ENCODE measurements at regions not wholly inside any gene's neighbourhood (a gene's known extent, or its start where the extent isn't known, plus 50 kb on each side); places are given as distances from the start of the nearest gene placed in this dataset.

DNA sequence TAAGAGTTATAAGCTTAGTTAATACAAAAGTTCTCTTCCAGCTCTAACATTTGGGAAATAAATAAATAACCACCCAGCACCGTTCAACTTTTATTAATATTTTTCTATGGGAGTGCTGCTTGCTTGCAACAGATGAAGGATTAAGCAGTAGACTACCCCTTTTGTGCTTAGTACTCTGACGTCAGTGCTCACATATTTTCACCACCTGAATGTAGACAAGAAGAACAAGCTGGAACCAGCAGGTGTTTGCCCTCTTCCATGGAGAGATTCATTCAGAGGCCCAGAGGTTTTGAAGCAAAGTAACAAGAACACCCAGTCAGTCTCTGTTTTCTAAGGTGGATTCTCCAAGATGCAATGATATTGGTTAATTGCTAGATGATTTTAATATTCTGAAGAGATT is 307.1 kb upstream of the PIK3C3 start:
- no peaks in the 10 kb centered on the region for H3K9me3 ChIP-seq
- DNase-seq, result no peak
- no peaks in the 10 kb centered on the region for H3K4me1 ChIP-seq
- no peaks in the 10 kb centered on the region for H3K27me3 ChIP-seq
- no peaks in the 10 kb centered on the region for H3K36me3 ChIP-seq
- no peak overlapping the region for H3K27ac ChIP-seq
- TF ChIP-seq POLR2A (IDR thresholded peaks at IDR 0.05), result no peak
- TF ChIP-seq, protein P1, sequence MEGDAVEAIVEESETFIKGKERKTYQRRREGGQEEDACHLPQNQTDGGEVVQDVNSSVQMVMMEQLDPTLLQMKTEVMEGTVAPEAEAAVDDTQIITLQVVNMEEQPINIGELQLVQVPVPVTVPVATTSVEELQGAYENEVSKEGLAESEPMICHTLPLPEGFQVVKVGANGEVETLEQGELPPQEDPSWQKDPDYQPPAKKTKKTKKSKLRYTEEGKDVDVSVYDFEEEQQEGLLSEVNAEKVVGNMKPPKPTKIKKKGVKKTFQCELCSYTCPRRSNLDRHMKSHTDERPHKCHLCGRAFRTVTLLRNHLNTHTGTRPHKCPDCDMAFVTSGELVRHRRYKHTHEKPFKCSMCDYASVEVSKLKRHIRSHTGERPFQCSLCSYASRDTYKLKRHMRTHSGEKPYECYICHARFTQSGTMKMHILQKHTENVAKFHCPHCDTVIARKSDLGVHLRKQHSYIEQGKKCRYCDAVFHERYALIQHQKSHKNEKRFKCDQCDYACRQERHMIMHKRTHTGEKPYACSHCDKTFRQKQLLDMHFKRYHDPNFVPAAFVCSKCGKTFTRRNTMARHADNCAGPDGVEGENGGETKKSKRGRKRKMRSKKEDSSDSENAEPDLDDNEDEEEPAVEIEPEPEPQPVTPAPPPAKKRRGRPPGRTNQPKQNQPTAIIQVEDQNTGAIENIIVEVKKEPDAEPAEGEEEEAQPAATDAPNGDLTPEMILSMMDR (IDR thresholded peaks at IDR 0.05), result no peak
- H3K4me3 ChIP-seq, result no peak overlapping the region

DNA sequence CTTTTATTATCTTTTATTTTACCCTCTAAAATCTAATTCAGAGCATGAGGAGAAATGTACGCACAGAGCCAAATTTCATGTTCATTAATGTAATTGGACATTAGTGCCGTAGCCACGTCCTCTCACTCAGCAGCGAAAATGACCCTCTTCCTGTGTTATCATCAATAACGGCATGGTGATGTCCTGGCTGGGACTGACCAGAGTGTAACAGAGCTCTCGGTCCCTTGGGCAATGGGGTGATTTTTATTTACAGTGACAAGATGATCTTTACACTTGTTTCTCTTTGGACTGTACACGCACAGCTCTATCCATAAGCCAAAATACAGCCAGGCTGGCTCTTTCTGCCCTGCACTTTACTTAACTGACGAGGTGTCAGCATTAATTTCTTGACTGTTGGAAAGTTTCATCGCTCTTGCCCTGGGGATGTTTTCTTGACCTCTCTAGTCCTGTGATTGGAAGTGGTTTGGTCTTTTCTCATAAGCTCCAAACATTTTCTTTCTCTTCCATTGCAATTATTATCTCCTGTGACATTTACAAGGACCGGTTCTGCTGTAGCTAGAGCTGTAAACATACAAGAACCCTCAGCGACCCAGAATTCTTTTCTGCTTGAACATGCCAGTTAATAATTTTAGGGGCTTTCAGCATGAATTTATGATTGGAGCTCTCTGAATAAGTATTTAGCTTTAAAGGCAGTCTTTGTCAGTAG is 308.0 kb upstream of the PIK3C3 start:
- H3K36me3 ChIP-seq, result no peaks in the 10 kb centered on the region

DNA sequence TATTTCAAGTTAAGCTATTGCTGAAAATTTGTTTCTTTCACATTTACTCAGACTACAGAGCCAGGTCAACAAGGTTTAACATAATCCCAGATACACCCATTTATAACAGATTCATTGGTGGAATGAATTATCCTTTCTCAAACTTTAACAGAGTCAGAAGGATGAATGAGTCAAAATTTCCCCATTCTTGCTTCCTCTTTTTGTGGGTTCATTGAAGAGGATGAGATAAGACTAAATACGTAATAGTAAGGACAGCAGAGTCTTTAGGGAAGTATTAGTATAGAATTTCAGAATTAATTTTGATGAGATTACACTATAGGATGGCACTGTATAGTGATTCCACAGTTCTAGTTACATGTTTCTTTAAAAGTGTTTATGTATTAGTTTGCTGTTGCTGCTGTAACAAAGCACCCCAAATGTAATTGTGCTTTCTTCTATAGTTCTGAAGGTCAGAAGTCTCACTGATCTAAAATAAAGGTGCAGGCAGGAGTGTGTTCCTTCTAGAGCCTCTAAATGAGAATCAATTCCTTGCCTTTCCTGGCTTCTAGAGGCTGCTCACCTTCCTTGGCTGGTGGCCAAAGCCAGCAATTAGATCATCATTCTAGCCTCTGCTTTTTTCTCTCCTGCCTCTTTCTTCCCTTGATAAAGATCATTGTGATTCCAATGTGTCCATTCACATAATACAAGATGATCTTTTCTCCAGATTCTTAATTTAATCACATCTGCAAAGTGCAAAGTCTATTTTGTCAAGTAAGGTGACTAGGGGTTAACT is 309.3 kb upstream of the PIK3C3 start:
- no peak for TF ChIP-seq POLR2A (IDR thresholded peaks at IDR 0.05)
- TF ChIP-seq, protein P1 (IDR thresholded peaks at IDR 0.05), result no peak
- DNase-seq, result no peak
- Histone ChIP-seq H3K36me3 (no peaks in the 10 kb centered on the region), H3K27me3 (no peaks in the 10 kb centered on the region), H3K4me3 (no peak overlapping the region), H3K27ac (no peak overlapping the region), H3K4me1 (no peaks in the 10 kb centered on the region), H3K9me3 (no peaks in the 10 kb centered on the region)

More for the DNA sequence above, 308.0 kb upstream of the PIK3C3 start:
- no peaks in the 10 kb centered on the region for H3K27me3 ChIP-seq
- H3K27ac ChIP-seq, result no peak overlapping the region
- TF ChIP-seq, protein P1 (IDR thresholded peaks at IDR 0.05), result no peak
- no peak for TF ChIP-seq POLR2A (IDR thresholded peaks at IDR 0.05)
- H3K4me1 ChIP-seq, result no peaks in the 10 kb centered on the region
- H3K9me3 ChIP-seq, result no peaks in the 10 kb centered on the region
- no peak for DNase-seq
- H3K4me3 ChIP-seq, result no peak overlapping the region

DNA sequence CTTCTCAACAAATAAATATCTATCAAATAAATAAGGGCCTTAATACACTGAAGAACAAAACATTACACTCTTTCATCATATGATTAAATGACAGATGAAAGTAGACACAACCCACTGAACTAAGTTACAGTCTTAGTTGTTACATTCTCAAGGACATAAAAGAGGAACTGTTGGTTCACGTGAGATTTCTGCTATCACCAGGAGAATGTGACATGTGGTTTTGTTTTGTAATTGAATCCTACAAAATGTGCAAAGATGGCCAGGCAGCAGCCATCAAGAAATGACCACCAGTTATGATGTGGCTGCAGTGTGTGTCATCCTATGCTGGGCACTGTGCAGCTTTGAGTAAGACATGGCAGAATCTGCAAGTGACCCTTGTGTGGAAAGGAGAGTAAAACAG is 310.6 kb upstream of the PIK3C3 start:
- TF ChIP-seq POLR2A (IDR thresholded peaks at IDR 0.05), result no peak
- TF ChIP-seq, protein P1 (IDR thresholded peaks at IDR 0.05), result no peak
- no peaks in the 10 kb centered on the region for H3K36me3 ChIP-seq
- H3K27ac ChIP-seq, result no peak overlapping the region
- DNase-seq, result no peak
- no peak overlapping the region for H3K4me3 ChIP-seq
- H3K9me3 ChIP-seq, result no peaks in the 10 kb centered on the region
- no peaks in the 10 kb centered on the region for H3K27me3 ChIP-seq
- H3K4me1 ChIP-seq, result no peaks in the 10 kb centered on the region

DNA sequence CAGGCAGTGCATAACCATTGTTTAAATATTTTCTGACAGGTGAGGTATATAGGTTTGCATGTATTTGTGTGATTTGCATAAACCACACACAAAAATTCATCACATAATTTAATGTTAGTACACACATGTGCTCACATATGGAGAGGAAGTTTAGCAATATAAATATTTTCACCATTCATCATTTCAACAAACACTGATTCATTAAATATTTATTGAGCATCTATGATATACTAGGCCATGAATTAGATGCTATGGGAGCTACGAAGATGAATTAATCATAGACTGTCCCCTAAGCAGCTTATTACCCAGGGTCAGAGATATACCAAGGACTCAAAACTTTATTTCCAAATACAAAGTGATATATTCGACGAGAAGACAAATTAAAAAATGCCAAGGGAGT is 311.6 kb upstream of the PIK3C3 start:
- Histone ChIP-seq H3K27ac (no peak overlapping the region), H3K36me3 (no peaks in the 10 kb centered on the region), H3K9me3 (no peaks in the 10 kb centered on the region), H3K4me1 (no peaks in the 10 kb centered on the region), H3K4me3 (no peak overlapping the region), H3K27me3 (no peaks in the 10 kb centered on the region)
- no peak for DNase-seq
- TF ChIP-seq, protein P1 (IDR thresholded peaks at IDR 0.05), result no peak
- TF ChIP-seq POLR2A (IDR thresholded peaks at IDR 0.05), result no peak

Data from Peyer's patch (tissue), 4 donors.